Upper lobe of left lung (tissue), 4 donors: ENCODE measurements at regions not wholly inside any gene's neighbourhood (a gene's known extent, or its start where the extent isn't known, plus 50 kb on each side); places are given as distances from the start of the nearest gene placed in this dataset.

Experiments
- EP300 ChIP-seq, 4 donors: sonication (generic); formaldehyde crosslinking; IDR thresholded peaks; one replicate each; pipeline ENCODE4 v1.5.1; 2017; ENCODE audit warnings: antibody characterized with exemption in 4 of 4, control low read depth in 2 of 4
- POLR2A ChIP-seq, 4 donors: fragments of 450-650 bp; IDR thresholded peaks; one replicate each; pipeline ENCODE4 v1.5.1; 2016 to 2017; ENCODE audit warnings: antibody characterized with exemption in 4 of 4, mild to moderate bottlenecking in 2 of 4
- POLR2AphosphoS5 ChIP-seq, 2 donors: sonication (generic); formaldehyde crosslinking; IDR thresholded peaks; one replicate each; pipeline ENCODE4 v1.5.1; 2017; ENCODE audit warnings: antibody characterized with exemption in 2 of 2
- TF ChIP-seq, protein P1 (sequence below), 6 experiments: fragments of 450-650 bp in 4 of 6; fragments of 200-600 bp in 2 of 6; sonication (generic) in 2 of 6; IDR thresholded peaks; one replicate each; pipeline ENCODE4 v1.5.1; 2016 to 2019; ENCODE audit warnings: antibody characterized with exemption in 6 of 6

DNA sequence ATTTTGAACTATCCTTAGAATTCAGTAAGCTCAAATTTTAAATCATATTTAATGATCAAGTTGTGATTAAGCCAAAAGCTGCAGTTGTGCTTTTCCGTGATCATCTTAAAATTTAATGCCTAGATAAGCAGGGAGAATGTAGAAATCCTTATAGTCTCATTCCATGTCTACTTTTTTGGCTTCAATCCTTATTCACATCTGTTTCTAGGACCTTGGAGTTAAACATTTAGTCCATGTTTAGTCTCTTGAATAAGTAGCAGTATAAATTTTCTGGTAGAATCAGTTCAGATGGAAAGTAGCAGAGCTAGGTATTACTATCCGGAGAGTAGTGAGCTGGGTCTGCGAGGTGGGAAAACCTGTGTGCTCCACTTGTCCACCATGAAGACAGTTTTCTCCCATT is 59.3 kb upstream of the RIOK2 start:
- TF ChIP-seq POLR2A (IDR thresholded peaks at IDR 0.05) (no peak), POLR2AphosphoS5 (IDR thresholded peaks at IDR 0.05) (no peak), EP300 (IDR thresholded peaks at IDR 0.05) (no peak)
- TF ChIP-seq, protein P1, sequence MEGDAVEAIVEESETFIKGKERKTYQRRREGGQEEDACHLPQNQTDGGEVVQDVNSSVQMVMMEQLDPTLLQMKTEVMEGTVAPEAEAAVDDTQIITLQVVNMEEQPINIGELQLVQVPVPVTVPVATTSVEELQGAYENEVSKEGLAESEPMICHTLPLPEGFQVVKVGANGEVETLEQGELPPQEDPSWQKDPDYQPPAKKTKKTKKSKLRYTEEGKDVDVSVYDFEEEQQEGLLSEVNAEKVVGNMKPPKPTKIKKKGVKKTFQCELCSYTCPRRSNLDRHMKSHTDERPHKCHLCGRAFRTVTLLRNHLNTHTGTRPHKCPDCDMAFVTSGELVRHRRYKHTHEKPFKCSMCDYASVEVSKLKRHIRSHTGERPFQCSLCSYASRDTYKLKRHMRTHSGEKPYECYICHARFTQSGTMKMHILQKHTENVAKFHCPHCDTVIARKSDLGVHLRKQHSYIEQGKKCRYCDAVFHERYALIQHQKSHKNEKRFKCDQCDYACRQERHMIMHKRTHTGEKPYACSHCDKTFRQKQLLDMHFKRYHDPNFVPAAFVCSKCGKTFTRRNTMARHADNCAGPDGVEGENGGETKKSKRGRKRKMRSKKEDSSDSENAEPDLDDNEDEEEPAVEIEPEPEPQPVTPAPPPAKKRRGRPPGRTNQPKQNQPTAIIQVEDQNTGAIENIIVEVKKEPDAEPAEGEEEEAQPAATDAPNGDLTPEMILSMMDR (IDR thresholded peaks at IDR 0.05), result no peak
